Astrocyte (in vitro differentiated cells and primary cell): ENCODE measurements at regions not wholly inside any gene's neighbourhood (a gene's known extent, or its start where the extent isn't known, plus 50 kb on each side); places are given as distances from the start of the nearest gene placed in this dataset.

Experiments
- CTCF ChIP-seq: IDR thresholded peaks from 2 replicates; pipeline ENCODE4 v1.5.1; 2011; ENCODE audit warnings: low read depth, mild to moderate bottlenecking, inconsistent platforms, low read length, moderate library complexity; ENCODE audit not compliant: insufficient read depth
- EZH2 ChIP-seq: IDR thresholded peaks from 2 replicates; pipeline ENCODE4 v1.6.1; 2012; ENCODE audit warnings: mild to moderate bottlenecking, low read length, inconsistent platforms; ENCODE audit not compliant: insufficient read depth

DNA sequence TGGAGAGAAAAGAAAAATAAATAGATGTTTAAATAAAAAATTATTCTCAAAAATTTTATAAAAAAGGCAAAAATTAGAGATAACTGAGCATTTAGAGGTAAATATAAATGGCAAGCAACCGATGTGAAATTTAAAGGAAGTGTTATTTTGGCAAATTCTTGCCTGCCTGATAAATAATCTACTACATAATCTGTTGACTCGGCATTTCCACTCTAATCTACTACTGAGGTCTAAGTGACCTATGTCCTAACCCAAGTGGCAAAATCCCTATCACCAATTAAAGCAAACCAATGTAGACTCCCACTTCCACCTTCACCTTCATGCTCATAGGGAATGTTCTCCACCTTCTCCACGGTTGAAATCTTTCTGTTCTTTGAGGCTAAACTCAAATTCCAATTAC is 1124.1 kb upstream of the CDH2 start:
- no peak for TF ChIP-seq CTCF
- no peak for TF ChIP-seq EZH2
